HK-2 (cell line): ENCODE measurements at regions not wholly inside any gene's neighbourhood (a gene's known extent, or its start where the extent isn't known, plus 50 kb on each side); places are given as distances from the start of the nearest gene placed in this dataset.

ENCODE experiments used
- DNase-seq: peaks from one replicate; pipeline ENCODE4 v3.0.0-alpha.2; 2018; ENCODE audit not compliant: unreplicated experiment

DNA sequence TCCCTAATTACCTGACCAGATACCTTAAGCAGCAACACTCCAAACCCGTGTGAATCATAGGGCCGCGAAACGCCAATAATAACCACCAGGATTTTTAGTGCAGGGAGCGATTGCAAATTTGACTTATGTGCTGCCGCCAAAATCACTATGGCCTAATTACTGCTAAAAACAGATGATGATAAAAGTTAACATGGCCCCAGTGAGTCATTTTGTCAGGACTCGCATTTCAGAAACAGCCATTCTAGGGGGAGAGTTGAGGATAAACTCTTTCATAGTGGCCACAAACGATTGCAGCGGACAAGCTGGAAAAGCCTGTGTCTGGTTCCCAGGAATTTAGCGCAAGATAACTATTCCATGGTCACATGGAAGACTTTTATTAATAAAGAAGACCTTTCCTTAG, 103.4 kb downstream of the HLX start:
- no peak for DNase-seq

DNA sequence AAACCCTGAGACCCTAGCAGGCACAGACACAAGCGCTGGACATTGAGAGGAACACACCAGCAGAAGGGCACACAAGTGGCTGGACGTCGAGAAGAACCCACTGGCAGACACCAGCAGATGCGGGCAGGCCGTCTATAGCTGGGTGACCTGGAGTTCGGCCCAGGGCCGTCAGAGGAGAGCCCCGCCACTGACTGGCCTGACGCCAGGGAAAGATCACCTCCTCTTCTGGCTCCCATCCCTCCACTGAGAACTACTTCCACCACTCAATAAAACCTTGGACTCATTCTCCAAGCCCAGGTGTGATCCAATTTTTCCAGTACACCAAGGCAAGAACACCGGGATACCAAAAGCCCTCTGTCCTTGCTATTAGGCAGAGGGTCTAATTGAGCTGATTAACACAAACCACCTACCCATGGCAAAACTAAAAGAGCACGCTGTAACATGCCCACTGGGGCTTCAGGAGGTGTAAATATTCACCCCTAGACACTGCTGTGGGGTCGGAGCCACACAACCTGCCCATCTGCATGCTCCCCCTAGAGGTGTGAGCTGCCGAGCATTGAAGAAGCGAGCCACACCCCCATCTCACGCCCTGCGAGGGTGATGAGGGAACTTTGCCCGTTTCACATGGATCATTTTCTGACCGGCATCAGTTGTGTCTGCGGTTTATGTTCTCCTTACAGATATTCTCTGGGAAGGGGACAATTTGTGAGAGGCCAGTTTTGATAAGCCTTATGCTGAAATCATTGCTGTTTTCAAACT, 104.8 kb downstream of the HLX start:
- no peak for DNase-seq

- DNase-seq: no peak
Measured at GRCh38 chr1:220990427-220991339, 111.4 kb downstream of the HLX start.

GRCh38 chr1:220991506-220991905, 112.3 kb downstream of the HLX start:
- no peak for DNase-seq

GRCh38 chr1:220991959-220992704, 112.9 kb downstream of the HLX start:
- no peak for DNase-seq

DNA sequence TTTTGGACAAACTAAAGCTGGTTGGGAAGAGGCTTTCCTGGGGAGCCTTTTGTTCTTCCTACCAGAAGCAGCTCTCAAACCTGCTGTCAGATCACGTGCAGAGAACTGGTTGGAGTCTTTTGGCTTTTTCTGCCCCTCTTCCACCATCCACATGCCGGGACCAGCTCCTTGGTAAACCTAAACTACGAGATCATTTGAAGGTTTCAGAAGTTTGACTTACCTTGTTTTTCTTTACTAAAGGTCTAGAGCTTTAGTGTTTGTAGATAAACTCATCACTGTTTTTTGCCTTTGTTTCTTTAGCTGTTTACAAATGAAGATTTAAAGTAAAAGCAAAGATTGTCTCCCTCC, 113.4 kb downstream of the HLX start:
- no peak for DNase-seq

- DNase-seq: no peak
Measured at GRCh38 chr1:220994671-220995070, 115.4 kb downstream of the HLX start.

DNA sequence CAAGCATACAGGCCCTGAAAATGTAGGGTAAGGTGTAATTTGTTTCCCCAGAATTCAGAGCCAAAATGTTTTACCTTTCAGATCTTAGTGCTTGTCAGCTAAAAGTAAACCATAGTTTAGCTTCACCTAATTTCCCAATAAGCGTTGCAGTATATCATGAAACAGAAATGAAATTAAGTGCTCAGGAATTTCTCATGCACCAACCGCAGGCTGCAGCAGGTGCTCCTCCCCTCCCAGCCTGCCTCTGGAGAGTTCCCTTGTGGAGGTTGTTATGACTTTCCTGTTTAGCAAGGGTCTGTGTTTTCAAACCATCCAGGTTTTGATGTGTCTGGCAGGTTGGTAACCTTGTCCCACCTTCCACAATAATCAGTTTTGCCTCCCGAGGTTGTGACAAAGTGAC, 118.5 kb downstream of the HLX start:
- DNase-seq: no peak

GRCh38 chr1:220999872-221000863, 120.9 kb downstream of the HLX start:
- DNase-seq: no peak

GRCh38 chr1:221001167-221001566, 121.9 kb downstream of the HLX start:
- no peak for DNase-seq

- DNase-seq: no peak
Measured at GRCh38 chr1:221002601-221003000, 123.4 kb downstream of the HLX start.

DNA sequence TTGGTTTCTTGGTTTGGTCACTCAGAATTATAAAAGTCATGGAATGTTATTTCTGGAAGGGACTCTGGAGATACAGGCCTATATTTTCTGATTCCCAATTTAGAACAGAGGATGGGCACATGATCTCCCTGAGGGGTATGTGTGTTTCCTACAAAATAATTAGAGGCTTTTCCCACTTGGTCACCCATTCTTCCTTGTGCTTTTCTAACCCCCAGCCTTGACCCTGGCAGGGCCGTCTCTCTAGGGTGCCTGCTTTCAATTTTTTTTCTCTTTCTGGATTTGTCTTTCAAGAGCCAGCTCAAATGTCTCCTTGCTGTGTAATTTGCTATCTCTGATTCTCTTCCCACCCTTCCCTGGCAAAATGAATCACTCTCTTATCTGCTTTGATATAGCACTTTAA, 131.9 kb downstream of the HLX start:
- DNase-seq: no peak

DNA sequence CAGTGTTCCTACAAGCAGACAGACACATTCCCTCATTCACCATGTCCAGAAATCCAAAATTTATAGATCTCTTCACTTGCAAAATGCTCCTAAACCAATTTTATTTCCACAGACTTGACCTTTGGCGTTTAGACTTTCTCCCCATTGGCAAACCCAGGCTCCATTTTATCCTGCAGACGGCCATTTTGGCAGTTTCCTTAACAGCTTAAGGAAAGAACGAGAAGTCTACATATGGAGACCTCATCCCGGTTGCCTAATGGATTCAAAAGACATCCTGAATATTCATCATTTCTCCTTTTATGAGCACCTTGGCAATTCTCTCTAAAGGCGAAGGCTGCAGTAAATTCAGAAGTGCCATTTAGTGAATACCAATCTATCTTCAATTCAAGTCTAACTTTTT, 132.9 kb downstream of the HLX start:
- no peak for DNase-seq

DNA sequence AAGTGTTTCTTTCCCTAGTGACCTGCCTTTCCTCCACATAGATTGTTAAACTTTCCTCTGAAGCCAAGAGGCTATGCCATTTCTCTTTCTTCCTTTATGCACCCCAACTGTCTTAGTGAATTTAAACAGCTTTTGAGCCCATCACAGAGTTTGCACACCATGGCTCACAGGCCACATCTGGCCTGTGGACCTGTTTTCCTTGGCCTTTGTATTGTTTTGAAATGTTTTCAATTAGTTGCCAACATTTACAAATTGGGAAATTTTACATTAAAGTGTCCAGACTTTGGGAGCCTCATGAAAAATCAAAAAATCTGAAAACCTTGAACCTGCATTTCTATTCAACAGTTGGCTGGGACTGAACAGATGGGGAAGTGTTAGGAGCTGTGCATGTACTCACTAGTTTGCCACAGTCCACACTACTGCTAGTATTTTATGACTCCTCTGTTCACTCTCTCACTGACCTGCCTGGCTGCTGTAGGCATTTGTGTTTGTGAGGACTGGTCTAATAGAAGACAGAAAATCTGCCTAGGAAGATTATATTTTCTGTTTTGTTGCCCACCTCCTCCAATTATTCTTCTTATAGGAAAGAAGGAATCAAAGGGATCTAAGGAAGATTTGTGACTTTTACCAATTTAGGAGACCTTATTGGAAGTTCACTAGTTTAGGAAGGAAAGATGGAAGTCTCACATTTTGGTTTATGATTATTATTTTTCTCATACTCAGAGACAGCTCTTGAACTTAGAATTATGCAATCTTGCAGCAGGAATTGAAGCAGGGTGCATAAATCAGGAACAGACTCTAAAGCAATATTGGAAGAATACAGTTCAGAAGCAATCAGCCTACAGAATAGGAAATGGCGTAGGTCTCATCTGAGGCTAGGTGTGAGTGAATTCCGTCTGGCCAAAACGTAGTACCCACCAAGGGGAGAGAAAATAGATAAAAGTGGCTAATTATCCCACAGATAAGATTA, 134.7 kb downstream of the HLX start:
- no peak for DNase-seq

DNA sequence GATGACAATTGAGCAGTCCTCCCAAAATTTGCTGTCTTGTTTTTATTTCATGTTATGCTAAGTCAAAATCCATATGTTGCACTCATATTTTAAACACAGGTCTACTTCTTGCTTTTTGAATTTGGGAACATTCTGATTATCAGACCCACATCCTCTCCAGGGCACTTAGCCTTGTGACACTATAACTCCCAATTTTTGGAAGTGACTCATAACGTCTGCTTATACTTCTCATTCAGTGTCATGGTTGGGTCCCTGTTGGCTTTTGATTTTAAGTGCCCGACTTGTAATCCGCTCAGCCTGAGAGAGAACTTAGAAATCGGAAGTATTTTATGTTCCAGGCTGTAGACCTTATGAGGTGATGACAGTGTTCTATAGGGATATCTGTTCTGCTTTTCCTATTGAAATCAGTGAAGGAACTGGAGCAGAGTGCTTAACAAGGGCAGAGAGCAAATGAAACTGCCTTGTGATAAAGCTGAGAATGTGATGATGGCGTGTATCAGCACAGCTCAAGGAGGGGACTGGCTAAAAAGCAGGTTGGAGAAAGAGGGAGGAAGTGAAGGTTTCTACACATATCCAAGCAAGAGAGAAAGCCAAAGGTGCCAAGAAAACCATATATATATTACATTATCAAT, 136.0 kb downstream of the HLX start:
- DNase-seq: no peak

GRCh38 chr1:221016751-221017150, 137.5 kb downstream of the HLX start:
- no peak for DNase-seq

DNA sequence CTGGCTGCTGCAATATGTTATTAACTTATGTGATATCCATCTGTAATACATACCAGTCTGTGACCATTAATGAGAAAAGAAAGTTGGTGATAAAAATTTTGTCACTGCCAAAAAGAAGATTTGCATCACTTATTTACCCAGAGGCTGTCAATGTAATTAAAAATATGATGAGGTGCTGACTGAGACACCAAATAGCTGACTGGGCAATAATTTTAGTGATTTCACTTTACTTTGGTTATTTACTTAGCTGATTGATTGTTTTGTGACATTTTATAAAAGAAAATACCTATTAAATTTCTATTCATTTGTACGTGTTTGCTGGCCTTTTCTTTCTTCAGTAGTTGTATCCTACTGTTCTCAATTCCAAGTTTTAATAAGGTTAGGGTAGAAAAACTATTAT, 139.2 kb downstream of the HLX start:
- no peak for DNase-seq

GRCh38 chr1:221022331-221022730, 143.1 kb downstream of the HLX start:
- no peak for DNase-seq

DNA sequence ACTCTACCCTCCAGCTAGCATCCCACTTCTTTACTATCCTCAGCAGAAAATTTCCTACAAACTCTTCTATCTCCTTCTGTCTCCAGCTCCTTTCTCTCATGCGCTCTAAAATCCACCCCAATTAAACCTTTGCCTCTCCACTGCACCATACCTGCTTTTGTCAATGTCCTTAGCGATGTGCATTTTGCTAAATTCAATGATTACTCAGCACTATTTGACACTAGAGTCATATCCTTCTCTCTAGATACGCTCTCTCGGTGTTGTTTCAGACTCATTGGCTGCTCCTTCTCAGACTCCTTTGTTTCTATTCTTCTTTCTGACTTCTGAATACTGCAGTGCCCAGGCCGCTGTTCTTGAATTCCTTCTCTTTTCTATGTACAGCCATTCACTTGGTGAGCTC, 144.2 kb downstream of the HLX start:
- DNase-seq: no peak

- DNase-seq: no peak
Measured at GRCh38 chr1:221025501-221025900, 146.3 kb downstream of the HLX start.
